Amygdala (tissue), 56 donors: ENCODE measurements at regions not wholly inside any gene's neighbourhood (a gene's known extent, or its start where the extent isn't known, plus 50 kb on each side); places are given as distances from the start of the nearest gene placed in this dataset.

Experiments used
- DNase-seq, 56 donors: peaks; one replicate each; lab custom pipeline; 2025; lab: John Stamatoyannopoulos, UW

- peak in 37 of 56 donors; percentile 10 to 66 (median 29) for DNase-seq
These were observed 368.1 kb downstream of the RPS24 start for GRCh38 chr10:78401624-78402367.

GRCh38 chr10:78402591-78402990 is 368.9 kb downstream of the RPS24 start:
- peak in 4 of 56 donors; percentile 11 to 20 (median 14) for DNase-seq

DNA sequence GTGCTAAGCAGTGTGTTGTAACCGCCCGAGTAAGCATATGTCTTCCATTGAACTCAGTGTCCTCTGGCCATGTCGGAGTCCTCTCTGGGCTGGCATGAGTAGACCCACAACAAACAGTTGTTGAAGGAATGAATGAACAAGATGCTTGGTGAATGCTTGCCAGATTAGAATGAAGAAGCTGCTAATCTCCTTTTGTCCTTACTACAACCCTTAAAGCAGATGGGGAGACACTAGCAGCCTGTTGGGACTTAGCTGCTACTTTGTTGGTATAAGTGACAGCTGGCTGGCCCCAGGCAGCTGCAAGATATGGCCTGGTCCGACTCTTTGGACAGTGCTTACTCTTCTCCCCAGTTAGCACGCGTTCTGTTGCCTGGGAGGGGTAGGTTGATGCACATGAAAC is 370.1 kb downstream of the RPS24 start:
- no peak for DNase-seq

- DNase-seq: no peak
These were observed 370.6 kb downstream of the RPS24 start for GRCh38 chr10:78404296-78404695.

GRCh38 chr10:78405231-78405630 is 371.6 kb downstream of the RPS24 start:
- no peak for DNase-seq

GRCh38 chr10:78405736-78406135 is 372.1 kb downstream of the RPS24 start:
- DNase-seq: peak in 1 of 56 donors; percentile 11

DNA sequence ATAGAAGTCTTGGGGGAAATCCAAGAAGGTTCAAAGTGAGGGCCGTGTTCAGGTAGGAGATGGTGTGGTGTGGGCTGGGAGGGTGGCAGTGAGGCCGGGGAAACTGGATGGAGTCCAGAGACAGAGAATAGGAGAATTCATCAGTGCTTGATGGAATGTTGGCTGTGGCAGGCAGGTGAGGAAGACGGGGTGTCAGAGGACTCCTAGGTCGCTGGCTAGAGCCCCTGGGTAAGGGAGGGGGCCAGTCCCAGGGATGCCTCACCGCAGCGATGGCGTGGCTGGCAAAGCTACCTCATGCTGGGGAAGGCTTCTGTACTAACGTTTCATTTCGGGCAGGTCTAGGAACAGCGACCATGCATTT is 373.0 kb downstream of the RPS24 start:
- DNase-seq: no peak

GRCh38 chr10:78407009-78407711 is 373.5 kb downstream of the RPS24 start:
- peak in 49 of 56 donors; percentile 27 to 88 (median 67) for DNase-seq

- DNase-seq: no peak
These were observed 374.3 kb downstream of the RPS24 start for GRCh38 chr10:78407966-78408365.

DNA sequence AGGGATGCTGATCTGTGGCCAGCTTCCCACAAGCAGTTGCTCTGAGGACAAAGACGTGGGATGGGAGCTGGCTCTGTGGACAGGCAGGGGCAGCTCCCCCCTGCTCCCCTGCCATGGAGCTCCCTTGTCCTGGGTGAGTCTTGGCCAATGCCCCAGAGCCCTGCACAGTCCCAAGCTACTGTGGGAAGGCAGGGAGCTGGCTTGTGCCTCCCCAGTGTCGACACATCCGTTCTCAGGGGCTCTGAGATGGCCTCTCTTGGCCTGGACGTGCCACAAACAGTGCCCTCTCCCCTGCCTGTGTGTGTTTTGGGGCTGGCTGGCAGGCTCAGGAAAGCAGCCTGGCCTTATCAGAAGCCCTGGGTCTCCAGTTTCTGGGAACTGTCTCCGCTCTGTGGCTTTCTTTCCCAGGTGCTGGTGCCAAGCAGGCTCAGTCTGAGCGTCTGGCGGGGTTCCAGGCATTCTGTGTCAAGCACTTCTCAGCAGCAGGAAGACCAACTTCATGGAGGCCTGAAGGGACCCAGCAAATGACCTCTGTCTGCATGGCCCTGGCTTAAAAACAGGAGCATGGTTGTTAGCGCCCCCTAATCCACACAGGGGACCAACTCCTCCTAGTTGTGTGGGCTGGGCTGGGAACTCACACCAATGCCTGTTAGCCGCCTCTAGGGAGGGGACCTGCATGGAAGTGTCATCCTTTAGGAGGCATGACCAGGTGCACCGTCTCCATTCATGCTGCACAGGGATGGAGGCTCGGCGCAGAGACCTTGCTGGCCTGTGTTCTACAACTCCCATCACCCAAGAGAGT is 375.2 kb downstream of the RPS24 start:
- DNase-seq: peak in 38 of 56 donors; percentile 13 to 76 (median 51)

DNA sequence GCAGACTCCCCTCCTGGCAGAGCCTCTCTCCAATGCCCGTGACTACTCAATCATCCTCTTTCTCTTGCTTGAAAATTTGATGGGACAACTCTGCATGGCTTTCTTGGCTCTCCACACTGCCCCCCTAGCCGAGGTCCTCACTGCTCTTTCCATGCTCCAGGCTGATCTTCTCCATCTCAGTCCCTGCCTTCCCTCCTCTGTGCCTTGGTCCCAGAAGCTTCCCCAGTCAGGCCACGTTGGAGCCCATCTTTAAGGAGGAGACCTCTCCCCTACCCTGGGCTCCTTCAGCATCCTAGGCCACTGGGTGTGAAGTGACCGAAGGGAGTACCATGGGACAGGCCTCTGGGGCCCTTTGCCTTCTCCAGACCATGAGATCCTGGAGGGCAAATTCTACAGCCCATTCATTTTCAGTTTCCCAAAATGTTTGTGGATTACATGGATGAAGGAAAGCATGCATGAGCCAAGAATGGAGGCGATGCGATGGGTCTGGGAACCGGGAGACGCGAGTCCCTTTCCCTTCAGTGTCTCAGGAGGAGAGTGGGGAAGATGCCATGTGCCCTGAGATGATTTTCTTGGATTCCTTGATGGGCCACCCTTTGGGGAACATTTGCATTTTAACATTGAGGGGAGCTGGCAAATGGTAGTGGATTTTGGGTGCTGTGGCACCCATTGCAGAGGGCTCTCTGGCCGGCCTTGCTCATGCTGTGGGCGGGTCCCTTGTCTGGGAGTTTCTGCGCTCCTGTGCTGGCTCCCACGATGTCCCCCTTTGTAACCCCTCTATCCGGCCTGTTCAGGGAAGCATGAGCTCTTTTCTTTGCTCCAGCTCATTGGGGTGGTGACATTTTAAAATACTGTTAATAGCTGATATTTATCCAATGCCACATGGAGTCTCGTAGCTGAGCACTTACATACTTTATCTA is 376.6 kb downstream of the RPS24 start:
- no peak for DNase-seq

DNA sequence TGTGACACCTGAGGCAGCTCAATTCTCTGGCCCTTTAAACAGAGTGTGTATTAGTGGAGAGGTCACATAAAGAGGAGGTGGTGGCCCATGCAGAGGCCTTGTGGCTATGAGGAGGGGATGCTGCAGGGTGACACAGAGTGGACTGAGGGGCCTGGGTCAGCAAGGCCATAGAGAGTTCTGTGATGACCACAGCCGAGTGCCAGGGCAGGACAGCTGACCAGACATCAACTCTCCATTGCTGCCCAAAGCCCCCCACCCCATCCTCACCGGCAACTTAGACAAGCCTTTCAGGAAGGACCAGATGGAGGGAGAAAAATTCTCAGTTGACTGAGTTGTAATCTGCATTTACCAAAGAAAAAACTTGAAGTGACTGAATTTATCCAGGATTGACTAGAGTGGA is 378.1 kb downstream of the RPS24 start:
- no peak for DNase-seq

DNA sequence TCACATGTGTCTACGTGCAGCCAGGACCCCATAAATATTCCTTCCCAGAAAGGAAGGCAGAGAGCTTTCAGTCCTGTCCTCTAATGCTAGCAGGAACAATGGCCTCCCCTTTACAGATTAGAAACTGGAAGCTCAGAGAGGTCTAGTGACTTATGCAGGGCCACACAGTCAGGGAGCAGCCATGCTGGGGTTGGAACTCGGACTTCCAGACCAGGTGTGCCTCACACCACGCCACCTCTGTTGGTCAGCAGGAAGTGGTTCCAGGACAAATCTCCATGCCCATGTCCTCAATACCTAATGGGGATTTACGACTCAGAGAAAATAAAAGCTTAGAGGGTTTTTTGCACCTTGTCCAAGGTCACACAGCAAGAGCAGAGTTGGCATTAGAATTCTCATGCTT is 378.9 kb downstream of the RPS24 start:
- DNase-seq: no peak

DNA sequence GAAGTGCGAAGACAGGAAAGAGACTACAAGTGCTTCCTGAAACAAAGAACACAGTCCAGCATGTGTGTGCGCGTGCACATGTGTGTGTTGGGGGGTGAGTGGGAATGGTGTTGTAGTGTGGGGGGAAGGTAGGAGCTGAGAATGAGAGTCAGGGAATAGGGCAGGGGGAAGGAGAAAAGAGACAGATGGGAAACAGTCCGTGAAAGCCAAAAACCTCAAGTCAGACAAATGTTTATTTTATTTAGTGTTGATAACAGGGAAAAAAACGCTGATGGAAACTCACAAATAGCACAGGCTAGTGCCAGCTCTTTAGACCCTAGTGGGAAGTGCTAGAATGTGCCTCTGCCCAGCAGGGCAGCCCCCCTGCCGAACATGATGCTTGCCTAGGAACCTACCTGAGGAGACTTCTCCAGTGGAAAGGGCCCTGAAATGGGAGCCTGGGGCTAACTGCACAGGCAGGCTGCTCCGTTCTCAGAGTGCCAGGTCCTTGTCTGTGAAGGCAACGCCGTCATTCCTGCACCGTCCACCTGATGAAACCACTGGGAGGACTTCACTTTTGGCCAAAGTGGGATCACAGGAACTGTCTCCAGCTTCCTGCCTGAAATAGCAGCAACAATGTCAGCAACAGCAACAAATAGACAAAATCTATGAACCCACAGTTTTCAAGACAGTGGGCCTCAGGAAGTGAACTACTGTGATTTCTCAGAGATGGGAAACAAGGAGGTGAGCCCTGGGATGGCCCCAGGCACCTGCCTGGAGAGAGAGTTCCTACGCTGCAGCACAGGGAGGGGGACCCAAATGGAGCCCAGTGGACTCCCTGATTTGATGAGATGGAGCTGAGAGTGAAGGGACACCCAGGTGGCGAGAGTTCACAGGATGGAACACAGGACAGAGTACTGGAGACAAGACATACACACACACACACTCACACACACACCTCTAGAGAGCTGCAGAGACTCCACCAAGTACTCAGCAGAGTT is 379.7 kb downstream of the RPS24 start:
- DNase-seq: no peak

DNA sequence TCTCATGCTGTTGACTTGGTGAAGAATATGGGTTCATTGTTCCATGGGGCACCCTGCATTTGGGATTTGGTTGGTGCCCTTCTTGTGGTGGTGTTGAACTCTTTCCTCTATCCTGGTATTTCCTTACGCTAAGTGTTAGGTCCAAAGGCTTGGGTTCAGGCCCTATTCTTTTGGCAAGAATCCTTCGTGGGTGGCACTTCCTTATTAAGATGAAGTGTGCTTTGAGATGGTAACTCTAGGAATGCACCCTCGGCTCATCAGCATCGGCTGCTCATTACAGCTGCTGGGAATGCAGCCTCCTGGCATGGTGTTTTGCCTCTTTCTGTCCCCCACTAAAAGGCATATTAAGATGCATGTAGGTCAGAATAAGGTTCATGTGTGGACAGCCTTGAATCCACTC is 380.7 kb downstream of the RPS24 start:
- no peak for DNase-seq

DNA sequence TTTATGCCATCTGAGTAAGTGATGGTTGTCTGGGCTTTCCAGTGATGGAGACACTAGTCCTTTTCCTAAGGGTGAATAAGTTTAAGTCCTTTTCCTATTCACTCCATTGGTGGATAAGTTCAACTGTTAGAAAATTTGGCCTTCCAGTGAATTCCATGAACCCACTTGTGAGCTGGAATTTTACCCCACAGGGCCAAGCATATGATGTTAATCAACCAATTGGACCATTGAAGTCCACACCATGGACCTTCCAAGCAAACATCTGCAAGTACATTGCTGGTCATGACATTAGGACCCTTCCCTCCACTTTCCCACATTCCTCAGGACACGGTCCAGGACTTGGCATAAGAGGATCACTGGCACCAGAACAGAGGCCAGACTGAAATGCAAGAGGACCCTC is 381.4 kb downstream of the RPS24 start:
- no peak for DNase-seq

- no peak for DNase-seq
These were observed 382.7 kb downstream of the RPS24 start for GRCh38 chr10:78416031-78417011.
